ENCODE measurements at regions not wholly inside any gene's neighbourhood (a gene's known extent, or its start where the extent isn't known, plus 50 kb on each side); places are given as distances from the start of the nearest gene placed in this dataset.

- ATAC-seq (no peak), FAIRE-seq (no peak), DNase-seq (ENCODE audit: low read depth in 1 of 2, low spot score in 1 of 2) (no peak)
- Histone ChIP-seq H3K4me1 (peaks cover 8% of the 10 kb centered on the region; the same call in 1 of the 3 replicates), H3K4me3 (no peak overlapping the region), H3K9me3 (peaks cover 3% of the 10 kb centered on the region; the same call in 1 of the 3 replicates), H3K4me2 (no peak overlapping the region), H3K27ac (no peak overlapping the region)
- TF ChIP-seq CEBPB (IDR thresholded peaks at IDR 0.05) (no peak), KDM5A (IDR thresholded peaks at IDR 0.05) (no peak), MYC (IDR thresholded peaks at IDR 0.05; ENCODE audit: borderline replicate concordance, low read length) (no peak), RARB (CRISPR knock-in tag; IDR thresholded peaks at IDR 0.05) (no peak), MAFK (IDR thresholded peaks at IDR 0.05; ENCODE audit: partially characterized antibody) (no peak), RNF2 (IDR thresholded peaks at IDR 0.05; ENCODE audit: borderline replicate concordance, low read depth) (no peak), SMC3 (IDR thresholded peaks at IDR 0.05) (no peak), RAD21 (conservative IDR thresholded peaks at IDR 0.05 in 1 of 2, IDR thresholded peaks at IDR 0.05 in 1 of 2) (no peak), ESRRA (IDR thresholded peaks at IDR 0.05; ENCODE audit: borderline replicate concordance, low read length) (no peak), HMGXB4 (CRISPR knock-in tag; IDR thresholded peaks at IDR 0.05; ENCODE audit: borderline replicate concordance) (no peak), CBX8 (IDR thresholded peaks at IDR 0.05) (no peak), CHD2 (IDR thresholded peaks at IDR 0.05; ENCODE audit: low read length, partially characterized antibody) (no peak), SREBF2 (IDR thresholded peaks at IDR 0.05) (no peak), TFCP2L1 (CRISPR knock-in tag; IDR thresholded peaks at IDR 0.05) (no peak)
- TF ChIP-seq, protein P1, sequence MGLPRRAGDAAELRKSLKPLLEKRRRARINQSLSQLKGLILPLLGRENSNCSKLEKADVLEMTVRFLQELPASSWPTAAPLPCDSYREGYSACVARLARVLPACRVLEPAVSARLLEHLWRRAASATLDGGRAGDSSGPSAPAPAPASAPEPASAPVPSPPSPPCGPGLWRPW (IDR thresholded peaks at IDR 0.05) = no peak
- CTCF ChIA-PET = no interaction called here
- 6% methylated on average over 2 of the region's 2 CpGs for WGBS (ENCODE audit: missing lambda C conversion rate)
- POLR2A ChIA-PET = no interaction called here
Measured at GRCh38 chr15:87345961-87346360, 910.6 kb downstream of the NTRK3 start.

GRCh38 chr15:87343966-87344365 lies 912.6 kb downstream of the NTRK3 start:
- H3K4me2 ChIP-seq = no peak overlapping the region
- peaks cover 8% of the 10 kb centered on the region; the same call in 1 of the 3 replicates for H3K4me1 ChIP-seq
- H3K27ac ChIP-seq = no peak overlapping the region
- no peak for TF ChIP-seq CHD4 (IDR thresholded peaks at IDR 0.05; ENCODE audit: borderline replicate concordance)
- TF ChIP-seq HOXA7 (CRISPR knock-in tag; IDR thresholded peaks at IDR 0.05) = no peak
- TF ChIP-seq RARB (CRISPR knock-in tag; IDR thresholded peaks at IDR 0.05) = no peak
- TF ChIP-seq ELK1 (IDR thresholded peaks at IDR 0.05; ENCODE audit: low read depth, low read length) = no peak
- TF ChIP-seq CBX8 (IDR thresholded peaks at IDR 0.05) = no peak
- no peak for TF ChIP-seq CBX2 (IDR thresholded peaks at IDR 0.05; ENCODE audit: borderline replicate concordance, low read depth)
- TF ChIP-seq HOXB5 (CRISPR knock-in tag; IDR thresholded peaks at IDR 0.05) = no peak
- no peak for TF ChIP-seq BCL3 (IDR thresholded peaks at IDR 0.05)
- TF ChIP-seq TFCP2L1 (CRISPR knock-in tag; IDR thresholded peaks at IDR 0.05) = no peak
- no peak for TF ChIP-seq RAD21 (conservative IDR thresholded peaks at IDR 0.05 in 1 of 2, IDR thresholded peaks at IDR 0.05 in 1 of 2)
- TF ChIP-seq ZNF302 (CRISPR knock-in tag; IDR thresholded peaks at IDR 0.05) = no peak
- no peak for TF ChIP-seq TP53 (CRISPR knock-in tag; IDR thresholded peaks at IDR 0.05)
- TF ChIP-seq MAX (IDR thresholded peaks at IDR 0.05) = no peak
- no peak for TF ChIP-seq SREBF2 (IDR thresholded peaks at IDR 0.05)
- TF ChIP-seq EHF (CRISPR knock-in tag; IDR thresholded peaks at IDR 0.05) = no peak
- TF ChIP-seq ZFP36 (IDR thresholded peaks at IDR 0.05; ENCODE audit: borderline replicate concordance, partially characterized antibody) = no peak
- no peak for TF ChIP-seq MYC (IDR thresholded peaks at IDR 0.05; ENCODE audit: borderline replicate concordance, low read length)
- ChIA-PET POLR2A (no interaction called here), CTCF (no interaction called here)
- ATAC-seq (no peak), FAIRE-seq (no peak), DNase-seq (ENCODE audit: low read depth in 1 of 2, low spot score in 1 of 2) (no peak)
- peaks cover 3% of the 10 kb centered on the region; the same call in 1 of the 3 replicates for H3K9me3 ChIP-seq
- no peak overlapping the region for H3K4me3 ChIP-seq
- WGBS (ENCODE audit: missing lambda C conversion rate) = 8% methylated on average over 3 of the region's 3 CpGs
